GM18498 (cell line): ENCODE measurements at regions not wholly inside any gene's neighbourhood (a gene's known extent, or its start where the extent isn't known, plus 50 kb on each side); places are given as distances from the start of the nearest gene placed in this dataset.

Source experiments
- ATAC-seq: cut with Tn5 transposase; IDR thresholded peaks from one replicate; pipeline ENCODE4 v1.9.1; 2021; ENCODE audit warnings: mild to moderate bottlenecking, moderate library complexity; ENCODE audit not compliant: unreplicated experiment

DNA sequence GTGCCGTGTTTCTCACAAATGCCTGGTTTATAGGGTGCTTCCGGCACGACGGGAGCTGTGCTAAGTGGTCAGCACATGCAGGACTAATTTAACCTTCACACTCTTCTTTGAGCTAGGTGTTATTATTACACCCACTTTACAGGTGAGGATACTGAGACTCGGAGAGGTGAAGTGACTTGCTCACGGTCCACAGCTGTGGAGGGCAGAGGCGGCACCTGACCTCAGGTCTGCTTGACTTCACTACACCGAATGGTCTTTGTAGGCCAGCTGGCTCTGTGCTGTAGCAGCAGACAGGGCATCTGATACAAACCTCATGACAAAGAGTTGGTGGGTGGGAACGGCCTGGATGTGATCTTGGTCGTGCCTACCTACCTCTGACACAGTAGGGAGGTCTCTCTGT lies 102.0 kb upstream of the BOD1 start:
- no peak for ATAC-seq

DNA sequence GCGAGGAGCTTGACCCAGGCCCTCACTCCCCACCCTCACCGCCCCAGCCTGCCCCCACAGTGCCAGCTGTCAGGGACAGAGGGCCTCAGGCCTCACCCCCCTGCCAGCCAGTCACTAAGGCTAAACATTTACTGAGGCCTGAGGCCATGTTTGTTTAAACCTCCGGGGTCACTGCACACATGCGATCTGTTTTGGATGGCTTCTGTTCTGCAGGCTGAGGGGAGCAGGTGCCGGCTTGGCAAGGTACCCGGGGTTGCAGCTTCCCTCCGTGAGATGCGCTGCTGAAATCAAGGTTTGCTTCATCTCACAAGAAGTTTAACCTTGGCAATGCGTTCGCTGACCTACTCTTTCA lies 103.3 kb upstream of the BOD1 start:
- no peak for ATAC-seq

DNA sequence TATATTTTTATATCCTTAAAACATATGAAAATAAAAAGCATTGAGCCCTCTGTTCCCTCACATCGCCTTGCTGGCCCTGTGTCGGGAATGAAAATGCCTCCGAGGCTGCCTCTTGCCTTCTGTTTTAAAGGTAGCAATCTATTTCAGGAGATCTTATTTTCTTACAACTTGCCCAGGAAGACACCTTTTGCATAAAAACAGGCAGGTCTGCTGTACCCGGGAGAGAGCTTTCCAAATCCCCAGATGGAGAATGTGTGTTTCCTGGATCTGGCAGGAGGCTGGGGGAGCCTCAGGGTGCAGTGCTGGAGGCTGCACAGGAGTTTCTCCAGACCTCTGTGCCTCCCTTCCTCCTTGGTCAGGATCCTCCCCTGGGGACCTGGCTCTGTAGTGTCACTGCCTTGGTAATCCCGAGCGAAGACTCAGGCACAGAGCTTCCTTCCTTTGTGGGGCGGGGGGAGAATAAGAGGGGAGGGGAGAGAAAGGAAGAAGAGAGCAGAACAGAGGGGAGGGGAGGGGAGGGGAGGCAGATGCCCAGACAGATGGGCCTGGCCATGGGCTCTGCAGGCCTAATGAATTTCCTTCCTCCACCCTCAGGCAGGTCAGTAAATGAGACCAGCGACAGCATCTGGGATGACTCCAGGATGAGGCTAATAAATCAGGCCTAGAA lies 104.0 kb upstream of the BOD1 start:
- ATAC-seq: no peak

DNA sequence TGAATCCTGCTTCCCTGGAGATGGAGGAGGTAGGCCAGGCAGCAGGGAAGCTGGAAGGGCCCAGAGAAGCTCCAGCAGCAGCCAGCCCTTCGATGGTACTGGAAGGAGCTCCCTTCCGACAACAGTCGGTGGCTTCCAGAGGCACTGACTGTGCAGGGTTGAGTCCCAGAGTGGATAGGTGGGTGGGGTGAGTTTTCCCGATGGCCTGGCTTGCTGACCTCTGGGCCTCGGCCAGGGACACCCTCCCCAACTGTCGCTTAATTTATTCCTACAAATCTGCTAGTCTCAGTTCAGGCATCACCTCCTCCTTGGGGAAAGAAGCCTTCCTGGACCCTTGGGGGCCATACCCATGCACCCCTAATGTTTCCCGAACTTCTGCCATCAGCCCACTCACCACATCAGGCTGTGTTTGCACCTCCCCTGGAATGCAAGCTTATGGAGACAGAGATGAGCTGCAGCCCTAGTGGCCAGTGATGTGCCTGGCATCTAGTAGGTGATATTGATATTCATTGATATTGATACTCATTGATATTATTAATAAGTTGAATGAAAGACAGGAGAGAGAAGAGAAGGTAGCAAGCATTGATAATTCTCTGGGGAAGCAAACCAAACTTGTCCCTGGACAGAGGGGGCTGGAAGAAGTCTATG lies 104.6 kb upstream of the BOD1 start:
- ATAC-seq: no peak

DNA sequence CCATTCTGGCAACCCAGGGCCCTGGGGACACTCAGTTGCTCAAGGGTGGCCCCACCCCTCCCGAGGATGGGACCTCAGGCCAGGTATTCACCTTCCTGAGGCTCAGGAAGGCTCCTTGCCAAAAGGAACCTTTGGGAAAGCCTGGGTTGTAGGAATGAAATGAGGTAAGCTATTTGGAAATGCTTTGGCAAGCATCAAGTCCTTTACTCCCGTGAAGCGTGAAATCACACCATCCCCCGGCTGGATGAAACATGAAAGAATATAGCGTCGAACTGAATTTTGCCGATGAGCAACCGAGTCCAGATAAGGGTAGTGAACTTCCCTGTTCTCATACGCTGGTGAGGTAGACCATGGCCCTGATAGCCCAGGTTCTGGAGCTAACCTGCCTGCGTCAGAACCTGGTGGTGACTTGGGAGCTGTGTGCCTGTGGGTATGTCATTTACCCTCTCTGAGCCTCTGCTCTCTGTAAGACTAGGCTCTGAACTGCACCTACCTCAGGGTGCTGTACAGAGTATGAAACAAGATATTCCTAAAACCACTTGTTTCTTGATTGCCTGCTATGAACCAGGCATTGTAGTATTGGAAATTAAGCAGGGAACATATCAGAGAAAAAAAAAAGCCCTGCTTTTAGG lies 105.3 kb upstream of the BOD1 start:
- ATAC-seq: no peak

DNA sequence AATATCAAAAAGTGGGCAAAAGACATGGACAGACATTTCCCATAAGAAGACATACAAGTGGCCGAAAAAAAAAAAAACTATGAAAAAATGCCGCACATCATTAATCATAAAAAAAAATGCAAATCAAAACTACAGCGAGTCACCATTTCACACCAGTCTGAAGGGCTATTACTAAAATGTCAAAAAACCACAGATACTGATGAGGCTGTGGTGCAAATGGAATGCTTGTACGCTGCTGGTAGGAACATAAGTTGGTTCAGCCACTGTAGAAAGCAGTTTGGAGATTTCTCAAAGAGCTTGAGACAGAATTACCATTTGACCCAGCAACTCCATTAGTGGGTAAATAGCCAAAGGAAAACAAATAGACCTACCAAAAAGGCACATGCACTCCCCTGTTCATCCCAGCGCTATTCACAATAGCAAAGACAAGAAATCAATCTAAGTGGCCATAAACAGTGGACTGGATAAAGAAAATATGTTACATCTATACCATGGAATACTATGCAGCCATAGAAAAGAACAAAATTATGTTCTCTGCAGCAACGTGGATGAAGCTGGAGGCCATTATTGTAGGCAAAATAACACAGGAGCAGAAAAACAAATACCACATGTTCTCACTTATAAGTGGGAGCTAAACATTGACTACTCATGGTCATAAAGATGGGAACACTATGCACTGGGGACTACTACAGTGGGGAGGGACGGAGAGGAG lies 110.6 kb upstream of the BOD1 start:
- no peak for ATAC-seq

DNA sequence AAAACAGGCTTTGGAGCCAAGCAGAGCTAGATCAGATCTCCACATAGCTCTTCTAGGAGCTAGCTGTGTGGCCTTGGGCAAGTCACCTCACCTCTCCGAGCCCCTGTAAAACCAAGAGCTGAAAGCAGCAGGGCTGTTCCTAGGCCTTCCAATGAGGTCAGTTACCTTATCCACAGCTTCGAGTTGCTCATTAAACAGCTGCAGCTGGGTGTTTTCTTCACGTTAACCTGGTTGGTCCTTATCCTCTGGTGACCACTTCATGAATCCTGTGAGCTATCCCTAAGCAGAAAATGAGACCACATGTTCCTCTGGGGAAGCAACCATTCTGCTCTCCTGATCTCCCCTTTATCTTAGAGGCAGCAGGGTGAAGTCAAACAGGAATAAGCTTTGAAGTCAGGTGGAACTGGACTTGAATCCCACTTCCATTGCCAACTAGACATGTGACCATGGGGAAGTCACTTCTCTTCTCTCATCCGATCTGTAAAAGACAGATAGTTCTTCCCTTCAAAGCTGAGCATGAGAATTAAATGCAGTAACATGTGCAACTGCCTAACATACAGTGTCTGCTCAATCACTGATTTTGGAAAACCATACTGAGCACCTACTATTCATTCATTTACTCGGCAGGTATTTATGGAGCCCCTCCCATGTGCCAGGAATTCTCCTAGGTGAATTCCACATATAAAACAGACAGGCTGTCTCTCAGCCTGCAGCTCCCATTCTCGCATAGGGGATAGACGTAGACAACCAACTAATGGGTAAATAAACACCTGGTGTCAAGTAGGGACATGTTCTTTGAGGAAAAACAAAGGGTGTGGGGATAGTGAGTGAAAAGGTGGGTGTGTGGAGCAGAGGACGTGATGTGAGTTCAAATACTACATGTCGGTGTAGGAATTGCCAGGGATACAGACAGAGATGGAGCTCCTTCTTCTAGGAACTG lies 111.7 kb upstream of the BOD1 start:
- no peak for ATAC-seq

DNA sequence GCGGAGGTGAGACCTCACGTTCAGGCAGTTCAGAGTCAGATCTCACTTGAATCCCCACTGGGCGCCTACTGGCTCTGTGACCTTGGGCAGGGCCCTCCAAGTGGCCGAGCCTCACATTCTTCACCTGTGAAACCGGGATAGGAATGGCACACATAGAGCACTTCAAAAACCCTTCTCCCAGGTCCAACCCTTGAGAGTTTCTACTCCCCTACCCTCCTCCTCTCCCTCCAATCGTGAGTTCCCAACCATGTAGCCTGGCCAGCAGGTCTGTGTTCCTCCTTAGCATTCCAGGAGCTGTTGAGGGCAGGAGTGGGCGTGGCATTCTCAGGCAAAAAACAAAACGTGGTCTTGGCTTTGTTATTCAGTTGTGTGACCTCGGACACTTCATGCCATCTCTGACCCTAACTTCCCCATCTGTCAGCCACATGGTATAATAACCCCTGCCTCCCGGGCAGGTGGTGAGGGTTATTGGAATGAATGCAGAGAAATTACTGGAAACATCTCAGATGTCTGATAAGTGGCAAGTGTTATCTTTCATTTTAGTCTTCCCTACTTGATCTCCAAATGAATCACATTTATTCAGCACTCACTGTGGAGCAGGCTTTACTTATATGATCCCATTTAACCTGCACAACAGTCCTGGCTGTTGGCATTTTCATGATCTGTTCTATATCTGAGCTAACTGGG lies 112.8 kb upstream of the BOD1 start:
- ATAC-seq: no peak

DNA sequence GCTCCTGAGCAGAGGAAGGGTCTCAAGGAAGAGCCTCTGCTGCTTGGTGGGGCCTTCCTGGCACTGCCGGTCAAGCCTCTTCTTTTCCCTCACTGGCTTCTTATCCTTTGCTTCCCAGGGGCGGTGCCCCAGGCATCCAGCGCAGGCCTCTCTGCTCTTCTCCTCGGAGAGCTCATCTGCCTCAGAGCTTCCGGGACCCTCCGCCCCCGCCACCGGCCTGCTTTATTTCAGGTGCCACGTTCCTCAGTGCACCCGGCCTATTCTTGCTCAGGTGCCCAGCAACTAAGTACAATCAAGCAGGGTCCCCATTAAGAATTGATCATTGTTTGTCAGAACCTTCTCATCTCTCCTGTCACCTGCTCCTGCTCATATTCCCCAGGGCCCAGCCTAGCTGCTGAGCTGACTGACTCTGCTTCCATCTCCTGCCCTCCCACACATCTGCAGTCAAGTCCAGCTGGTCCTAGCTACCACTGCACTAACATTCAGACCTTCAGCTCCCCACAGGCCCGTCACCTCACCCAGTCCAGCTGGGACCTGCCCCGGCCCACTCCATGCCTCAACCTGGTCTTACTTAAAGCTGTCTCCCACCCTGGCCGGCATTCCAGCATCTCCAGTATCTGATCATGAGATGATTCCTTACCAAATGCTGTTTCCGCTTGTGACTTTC lies 114.3 kb upstream of the BOD1 start:
- ATAC-seq: no peak

DNA sequence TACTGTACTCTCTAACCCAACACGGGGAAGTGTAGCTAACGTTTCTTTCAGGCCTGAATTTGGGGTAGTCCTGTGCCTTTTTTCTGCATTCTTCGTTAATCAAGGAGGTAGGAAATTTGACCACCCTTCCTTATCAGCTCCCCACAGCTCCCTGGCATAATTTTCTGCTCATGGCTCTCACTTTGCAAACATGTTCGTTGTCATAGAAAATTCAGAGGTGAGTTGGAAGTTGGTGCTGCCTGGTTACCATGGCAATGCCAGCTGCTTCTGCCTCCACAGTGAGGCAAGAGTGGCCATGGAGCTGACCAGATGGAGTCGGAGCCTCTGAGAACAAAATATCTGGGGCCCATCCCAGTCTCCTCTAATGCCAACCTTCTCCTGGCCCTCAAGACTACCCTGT lies 116.6 kb upstream of the BOD1 start:
- ATAC-seq: no peak

DNA sequence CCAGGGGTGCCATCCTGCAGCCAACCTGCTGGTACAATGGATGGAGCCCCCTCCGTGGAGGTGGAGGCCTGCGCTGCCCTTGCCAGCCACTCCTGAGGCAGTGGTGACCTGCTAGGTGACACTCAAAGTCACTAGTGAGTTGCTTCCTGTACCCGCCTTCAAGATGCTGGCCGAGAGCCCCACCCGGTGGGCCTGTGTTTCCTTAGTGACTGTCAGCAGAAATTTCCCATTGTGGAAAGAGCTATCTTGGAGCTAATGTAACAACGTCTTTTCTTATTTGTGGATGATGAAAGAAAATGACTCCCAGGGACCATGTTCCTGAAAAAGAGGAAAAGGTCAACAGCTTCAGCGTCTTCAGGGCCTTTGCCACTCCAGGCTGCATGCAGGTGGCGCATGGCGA lies 117.0 kb upstream of the BOD1 start:
- ATAC-seq: no peak

DNA sequence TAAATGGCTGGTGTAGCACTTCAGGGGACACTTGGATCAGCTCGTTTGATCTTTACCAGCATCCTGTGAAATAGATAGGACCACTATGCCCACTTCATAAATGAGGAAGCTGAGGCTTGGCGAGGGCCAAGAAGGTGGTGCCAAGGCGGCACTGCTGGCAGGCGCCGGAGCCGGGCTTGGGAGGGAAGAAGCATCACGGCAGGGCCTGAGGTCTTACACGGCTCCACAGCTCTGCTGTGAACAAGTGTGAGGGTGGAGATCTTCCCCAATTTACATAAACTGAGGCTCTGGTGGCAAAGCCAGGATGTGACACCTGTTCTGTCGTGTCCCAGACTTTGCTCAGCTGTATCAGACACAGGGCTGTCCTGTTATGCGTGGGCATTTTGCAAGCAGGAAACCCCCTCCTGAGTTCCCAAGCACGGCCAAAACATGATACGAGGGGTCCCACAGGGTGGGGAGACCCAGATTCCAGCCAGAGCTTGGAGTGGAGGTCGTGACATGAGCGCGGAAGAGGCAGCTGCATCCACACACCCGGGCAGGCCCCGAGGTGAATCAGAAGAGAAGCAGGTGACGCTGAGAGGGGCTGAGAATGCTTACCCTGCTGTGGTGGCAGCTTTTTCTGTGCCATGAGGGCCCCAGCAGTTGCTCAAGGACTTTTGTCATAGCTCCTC lies 117.5 kb upstream of the BOD1 start:
- ATAC-seq: peak; percentile 66

DNA sequence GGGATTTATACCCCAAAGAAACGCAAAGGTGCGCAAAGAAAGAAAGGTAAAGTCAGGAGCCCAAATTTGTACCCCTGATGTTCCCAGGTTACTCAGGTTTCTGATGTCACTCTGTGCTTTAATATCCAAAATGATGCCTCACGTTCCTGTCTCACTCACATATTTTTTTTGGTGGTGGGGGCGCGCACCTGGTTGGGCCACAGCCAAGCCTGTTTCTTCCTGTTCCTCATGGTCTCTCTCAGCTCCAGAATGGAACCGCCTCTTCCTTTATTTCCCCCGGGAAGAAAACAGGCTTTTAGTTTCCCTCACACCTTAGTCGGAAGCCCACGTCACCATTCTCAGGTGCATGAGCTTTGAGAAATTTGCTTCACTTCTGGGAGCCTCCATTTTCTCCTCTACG lies 118.3 kb upstream of the BOD1 start:
- no peak for ATAC-seq

DNA sequence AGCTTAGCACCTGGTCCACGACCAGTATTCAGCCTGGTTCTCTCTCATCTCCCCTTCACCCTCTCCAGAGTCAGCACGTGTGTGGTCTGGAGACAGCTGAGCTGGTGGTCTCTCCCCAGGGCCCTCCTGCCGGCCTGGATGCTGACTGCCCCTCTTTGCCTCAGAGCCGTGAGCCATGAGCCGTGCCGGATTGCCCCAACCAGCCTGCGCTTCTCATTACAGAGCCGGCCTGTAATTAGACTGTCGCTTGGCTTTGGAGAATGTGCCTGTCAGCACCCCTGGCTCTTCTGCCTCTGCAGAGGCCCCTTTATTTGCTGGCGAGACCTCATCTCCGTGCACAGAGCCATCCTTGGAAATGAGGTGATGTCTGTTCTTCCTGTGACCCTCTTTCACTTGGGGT lies 118.7 kb upstream of the BOD1 start:
- ATAC-seq: no peak

DNA sequence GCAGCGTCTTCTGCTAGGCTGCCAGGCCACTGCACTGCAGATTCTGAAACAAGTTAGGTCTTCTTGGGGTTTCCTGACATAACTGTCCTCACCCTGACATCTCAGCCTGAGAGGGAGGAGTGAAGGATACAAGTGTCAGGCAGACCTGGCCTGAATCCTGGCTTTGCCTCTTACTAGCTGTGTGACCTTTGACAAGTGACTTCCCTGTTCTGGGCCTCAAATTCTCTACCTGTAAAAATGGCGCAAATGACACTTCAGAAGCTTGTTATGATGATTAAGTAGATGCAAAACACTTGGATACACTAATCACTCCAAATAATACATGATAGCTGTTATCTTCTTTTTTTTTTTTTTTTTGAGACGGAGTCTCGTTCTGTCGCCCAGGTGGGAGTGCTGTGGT lies 119.2 kb upstream of the BOD1 start:
- no peak for ATAC-seq

DNA sequence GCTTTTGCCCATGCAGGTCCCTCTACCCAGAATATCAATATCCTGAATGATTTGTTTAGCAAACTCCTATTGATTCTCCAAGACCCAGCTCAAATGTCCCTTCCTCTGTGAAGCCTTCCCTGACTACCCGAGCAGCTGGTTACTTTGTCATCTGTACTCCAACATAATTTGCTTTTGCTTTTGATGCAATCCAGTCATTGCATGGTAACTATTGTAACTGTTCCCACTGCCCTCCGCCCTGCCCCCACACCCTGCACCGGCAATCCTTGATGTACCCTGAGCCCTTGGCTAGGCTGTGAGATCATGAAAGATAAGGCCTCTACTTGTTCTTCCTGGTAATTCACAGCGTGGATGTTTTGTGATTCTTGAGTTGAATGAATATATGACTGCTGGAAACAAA lies 119.9 kb upstream of the BOD1 start:
- no peak for ATAC-seq

DNA sequence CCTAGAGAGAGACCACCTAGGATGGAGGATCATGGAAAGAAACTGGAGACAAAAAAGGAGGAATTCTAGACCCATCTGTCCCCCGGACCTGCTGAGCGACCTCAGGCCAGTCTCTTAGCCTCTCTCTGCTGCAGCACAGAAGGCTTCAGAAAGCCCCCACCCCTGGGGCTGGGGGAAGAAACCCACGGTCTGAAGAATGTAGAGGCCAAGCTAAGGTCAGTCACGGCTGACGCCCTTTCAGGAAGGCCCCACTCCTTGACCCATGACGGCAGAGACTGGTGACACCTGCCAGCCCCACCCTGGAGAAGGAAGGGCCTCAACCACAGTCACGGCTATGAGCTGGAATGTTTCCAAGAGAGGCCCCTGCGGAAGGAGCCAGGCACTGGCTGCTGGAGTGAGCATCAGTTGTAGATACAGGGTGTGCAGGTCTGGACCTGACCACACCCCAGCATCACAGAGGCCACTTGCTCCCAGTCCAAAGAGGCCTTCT lies 120.5 kb upstream of the BOD1 start:
- ATAC-seq: peak; percentile 78

DNA sequence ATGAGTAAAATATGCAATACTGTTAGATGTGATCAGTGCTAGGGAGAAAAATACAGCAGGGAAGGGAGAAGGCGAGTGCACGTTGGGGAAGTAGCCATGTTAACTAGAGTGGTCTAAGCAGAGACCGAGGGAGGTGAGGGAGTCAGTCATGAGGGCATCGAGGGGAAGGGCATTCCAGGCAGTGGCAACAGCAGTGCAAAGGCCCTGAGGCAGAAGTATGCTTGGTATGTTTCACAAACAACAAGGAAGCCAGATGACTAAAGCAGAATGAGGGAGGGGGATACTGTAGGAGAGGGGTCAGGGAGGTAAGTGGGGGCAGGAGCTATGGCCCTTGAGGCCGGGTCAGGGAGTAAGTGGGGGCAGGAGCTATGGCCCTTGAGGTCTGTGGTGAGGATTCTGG lies 123.3 kb upstream of the BOD1 start:
- no peak for ATAC-seq

DNA sequence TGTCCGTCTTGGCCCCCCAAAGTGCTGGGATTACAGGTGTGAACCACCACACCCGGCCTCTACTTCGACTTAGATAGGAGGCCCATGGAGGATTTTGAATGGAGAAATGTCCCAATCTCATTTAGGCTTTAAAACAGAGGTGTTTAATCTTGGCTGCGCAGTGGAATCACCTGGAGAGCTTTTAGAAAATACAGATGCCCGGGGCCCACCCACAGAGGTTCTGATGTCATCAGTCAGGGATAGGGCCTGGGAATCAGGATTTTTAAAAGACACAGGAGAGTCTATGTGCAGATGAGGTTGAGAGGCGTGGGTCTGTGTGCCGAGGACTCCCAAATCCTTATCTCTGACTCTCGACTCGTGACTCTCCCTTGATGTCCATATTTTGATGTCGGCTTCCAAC lies 124.0 kb upstream of the BOD1 start:
- ATAC-seq: no peak
